ENCODE measurements at regions not wholly inside any gene's neighbourhood (a gene's known extent, or its start where the extent isn't known, plus 50 kb on each side); places are given as distances from the start of the nearest gene placed in this dataset.

GRCh38 chr20:50447102-50447804 is 62.9 kb upstream of the PTPN1 start:
- TF ChIP-seq POLR2A (IDR thresholded peaks at IDR 0.05), result no peak
- TF ChIP-seq, protein P1, sequence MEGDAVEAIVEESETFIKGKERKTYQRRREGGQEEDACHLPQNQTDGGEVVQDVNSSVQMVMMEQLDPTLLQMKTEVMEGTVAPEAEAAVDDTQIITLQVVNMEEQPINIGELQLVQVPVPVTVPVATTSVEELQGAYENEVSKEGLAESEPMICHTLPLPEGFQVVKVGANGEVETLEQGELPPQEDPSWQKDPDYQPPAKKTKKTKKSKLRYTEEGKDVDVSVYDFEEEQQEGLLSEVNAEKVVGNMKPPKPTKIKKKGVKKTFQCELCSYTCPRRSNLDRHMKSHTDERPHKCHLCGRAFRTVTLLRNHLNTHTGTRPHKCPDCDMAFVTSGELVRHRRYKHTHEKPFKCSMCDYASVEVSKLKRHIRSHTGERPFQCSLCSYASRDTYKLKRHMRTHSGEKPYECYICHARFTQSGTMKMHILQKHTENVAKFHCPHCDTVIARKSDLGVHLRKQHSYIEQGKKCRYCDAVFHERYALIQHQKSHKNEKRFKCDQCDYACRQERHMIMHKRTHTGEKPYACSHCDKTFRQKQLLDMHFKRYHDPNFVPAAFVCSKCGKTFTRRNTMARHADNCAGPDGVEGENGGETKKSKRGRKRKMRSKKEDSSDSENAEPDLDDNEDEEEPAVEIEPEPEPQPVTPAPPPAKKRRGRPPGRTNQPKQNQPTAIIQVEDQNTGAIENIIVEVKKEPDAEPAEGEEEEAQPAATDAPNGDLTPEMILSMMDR (IDR thresholded peaks at IDR 0.05 in 4 of 5, conservative IDR thresholded peaks at IDR 0.05 in 1 of 5), result no peak

Measured in gastrocnemius medialis (tissue), 4 donors.